Sciatic nerve (tissue), 2 donors: ENCODE measurements at regions not wholly inside any gene's neighbourhood (a gene's known extent, or its start where the extent isn't known, plus 50 kb on each side); places are given as distances from the start of the nearest gene placed in this dataset.
"Not testable (repeated sequence)": the region's sequence is repeated elsewhere in the genome, so short reads cannot be mapped to it uniquely, and the experiment has no call there.

Experiments used
- ATAC-seq: fragments of 200-7000 bp; cut with Tn5 transposase; one replicate; pipeline ENCODE4 v1.9.1; 2020; ENCODE audit warnings: mild to moderate bottlenecking, moderate library complexity
- DNase-seq: peaks from one replicate; pipeline ENCODE4 v3.0.0-alpha.2; 2020; ENCODE audit warnings: low spot score
- intact Hi-C: fragments of 100-400 bp; cut with DNase I; formaldehyde crosslinking; loops from one replicate; pipeline ENCODE4 v1.14.2; 2022
- donor health status: DM: no; HTN: no; CAD: no.
- donor health status: DM: no; HTN: no; CAD: no.

- DNase-seq = no peak
- intact Hi-C loops = no loop called here
- ATAC-seq = no peak
These were observed 55.7 kb upstream of the FAT3 start for GRCh38 chr11:92168936-92169335.

DNA sequence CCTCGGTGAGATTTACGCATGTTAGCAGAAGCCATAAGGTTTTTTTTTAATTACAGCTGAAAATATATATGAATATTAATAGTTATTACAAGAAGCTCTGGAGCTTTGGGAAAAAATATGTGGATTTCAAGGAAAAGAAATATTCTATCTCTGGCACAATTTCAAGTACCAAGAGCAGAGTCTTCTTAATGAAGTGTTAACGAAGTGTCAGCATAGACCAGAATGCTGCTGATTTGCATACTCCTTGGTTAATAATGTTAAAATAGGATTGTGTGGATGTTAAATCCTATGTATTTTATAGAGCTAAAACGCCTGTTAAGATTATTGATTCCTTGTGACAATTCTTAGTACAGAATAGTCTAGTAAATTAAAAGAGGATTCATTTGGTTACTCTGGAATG, 57.0 kb upstream of the FAT3 start:
- intact Hi-C loops = no loop called here
- ATAC-seq = no peak
- DNase-seq = no peak

DNA sequence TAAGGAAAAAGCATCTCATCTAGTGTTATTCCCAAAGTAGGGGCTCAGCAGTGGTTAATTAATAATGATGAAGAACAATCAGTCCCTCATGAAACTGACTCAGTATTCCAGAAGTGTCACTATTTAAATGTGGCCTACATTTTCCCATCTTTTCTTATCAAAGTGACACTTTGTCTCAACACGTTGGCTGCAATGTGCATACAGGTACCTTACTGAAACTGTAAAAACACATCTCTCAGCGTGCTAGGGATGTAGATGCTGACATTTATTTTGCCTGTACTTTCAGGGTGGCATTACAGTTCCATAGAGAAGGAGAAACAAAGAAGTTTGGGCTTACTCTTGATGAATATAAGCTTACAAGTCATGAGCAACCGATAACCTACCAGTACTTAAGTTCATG, 58.3 kb upstream of the FAT3 start:
- intact Hi-C loops = no loop called here
- ATAC-seq (no peak), DNase-seq (no peak)

DNA sequence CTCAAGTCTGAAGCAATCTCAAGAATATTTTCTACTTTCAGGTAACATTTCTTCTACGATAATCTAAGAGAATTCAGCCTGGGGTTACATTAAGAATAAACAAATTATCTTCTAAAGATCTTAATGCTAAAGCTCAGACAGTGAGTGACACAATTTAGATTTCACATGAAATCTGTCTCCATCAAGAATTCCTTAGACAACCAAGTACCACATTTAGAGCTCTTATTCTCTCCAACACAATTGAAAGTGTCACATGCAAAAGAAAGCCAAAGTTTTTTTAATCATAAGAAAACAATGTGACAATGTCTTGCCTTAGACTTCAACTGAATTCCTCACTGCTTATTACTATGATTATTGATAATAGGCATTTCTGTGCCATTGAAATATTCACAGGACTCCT, 60.7 kb upstream of the FAT3 start:
- no peak for ATAC-seq
- DNase-seq = no peak
- intact Hi-C loops = no loop called here

GRCh38 chr11:92162776-92163175, 61.8 kb upstream of the FAT3 start:
- no peak for ATAC-seq
- intact Hi-C loops = no loop called here
- DNase-seq = no peak

- intact Hi-C loops = no loop called here
- DNase-seq (no peak), ATAC-seq (no peak)
These were observed 64.7 kb upstream of the FAT3 start for GRCh38 chr11:92159931-92160330.

GRCh38 chr11:92157390-92157789, 67.2 kb upstream of the FAT3 start:
- intact Hi-C loops, ATAC-seq, DNase-seq: not testable (repeated sequence)

GRCh38 chr11:92154611-92155010, 70.0 kb upstream of the FAT3 start:
- ATAC-seq (no peak), DNase-seq (no peak)
- intact Hi-C loops = no loop called here

DNA sequence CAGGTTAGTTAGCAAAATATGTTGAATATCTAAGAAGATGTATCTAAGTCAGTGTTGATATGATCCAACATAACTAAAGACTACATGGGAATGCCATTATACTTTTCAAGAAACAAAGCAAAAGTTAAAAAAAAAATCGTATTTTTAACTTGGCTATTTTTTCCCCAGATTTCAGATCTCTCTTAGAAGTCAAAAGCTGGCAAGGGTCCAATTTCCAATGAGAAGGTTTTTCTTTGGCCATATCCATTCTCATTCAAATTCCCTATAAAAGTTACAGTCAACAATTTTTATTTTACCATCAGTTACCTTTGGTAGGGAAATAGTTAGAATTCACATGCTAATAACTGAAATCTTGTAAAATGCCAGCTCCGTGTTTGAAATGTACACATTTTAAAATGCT, 70.5 kb upstream of the FAT3 start:
- no peak for ATAC-seq
- intact Hi-C loops = no loop called here

GRCh38 chr11:92153542-92153941, 71.1 kb upstream of the FAT3 start:
- no peak for DNase-seq
- ATAC-seq = no peak
- intact Hi-C loops = no loop called here

More for the DNA sequence above, 70.5 kb upstream of the FAT3 start:
- no peak for DNase-seq

- intact Hi-C loops = no loop called here
- no peak for ATAC-seq
- no peak for DNase-seq
These were observed 72.4 kb upstream of the FAT3 start for GRCh38 chr11:92152245-92152644.

GRCh38 chr11:92149996-92150395, 74.6 kb upstream of the FAT3 start:
- ATAC-seq = no peak
- no peak for DNase-seq
- intact Hi-C loops = no loop called here

DNA sequence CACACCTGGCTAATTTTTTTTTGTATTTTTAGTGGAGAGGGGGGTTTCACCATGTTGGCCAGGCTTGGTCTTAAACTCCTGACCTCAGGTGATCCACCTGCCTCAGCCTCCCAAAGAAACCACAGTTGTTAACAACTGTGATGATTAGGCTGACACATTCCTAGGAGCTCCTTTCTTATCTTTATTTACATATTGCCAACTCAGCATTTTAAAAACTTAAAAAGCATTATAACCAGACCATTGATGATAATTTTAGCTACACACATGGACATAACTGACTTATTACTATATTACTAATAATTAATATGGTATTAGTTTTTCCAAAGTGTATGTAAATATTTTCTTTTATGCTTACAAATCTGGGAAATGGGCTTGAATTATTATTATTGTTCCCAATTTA, 82.9 kb upstream of the FAT3 start:
- no peak for ATAC-seq
- intact Hi-C loops = no loop called here
- no peak for DNase-seq

GRCh38 chr11:92141159-92141558, 83.5 kb upstream of the FAT3 start:
- intact Hi-C loops = no loop called here
- DNase-seq (no peak), ATAC-seq (no peak)

DNA sequence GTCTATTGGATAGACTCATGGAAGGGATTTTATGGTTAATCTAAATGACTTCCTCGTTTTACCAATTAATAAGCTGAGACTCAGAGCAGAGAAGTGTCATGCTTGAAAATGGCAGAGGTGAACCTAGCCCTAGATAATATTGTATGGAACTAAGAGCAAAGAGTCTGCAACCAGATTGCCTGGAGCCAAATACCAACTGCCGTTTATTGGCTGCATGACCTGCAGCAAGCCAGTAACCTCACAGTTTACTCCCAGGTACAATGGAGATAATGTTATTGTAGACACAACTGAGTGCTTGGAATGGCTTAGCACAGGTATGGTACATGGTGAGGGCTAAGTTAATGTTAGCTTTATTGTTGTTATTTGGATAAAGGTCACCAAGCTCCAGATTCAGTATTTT, 84.6 kb upstream of the FAT3 start:
- intact Hi-C loops = no loop called here
- DNase-seq (no peak), ATAC-seq (no peak)

GRCh38 chr11:92138296-92138695, 86.3 kb upstream of the FAT3 start:
- no peak for DNase-seq
- intact Hi-C loops = no loop called here
- no peak for ATAC-seq

DNA sequence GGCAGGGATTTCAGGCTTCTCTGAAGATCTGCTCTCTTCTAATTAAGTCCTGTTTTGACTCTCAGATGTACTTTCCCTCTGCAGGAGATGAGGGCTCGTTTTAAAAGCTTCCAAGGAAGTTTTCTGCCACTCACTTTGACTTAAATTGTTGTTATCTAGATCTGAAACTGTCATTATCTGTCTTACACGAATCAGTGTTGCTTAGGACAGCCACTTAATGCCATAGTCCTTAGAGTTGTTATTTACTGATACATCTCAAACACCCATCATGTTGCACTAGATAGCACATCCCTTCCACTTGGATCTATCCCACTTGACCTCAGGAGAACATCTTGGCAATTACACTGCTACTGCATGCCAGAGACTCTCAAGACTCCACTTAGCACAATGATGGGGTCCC, 86.9 kb upstream of the FAT3 start:
- ATAC-seq = no peak
- no peak for DNase-seq
- intact Hi-C loops = no loop called here

DNA sequence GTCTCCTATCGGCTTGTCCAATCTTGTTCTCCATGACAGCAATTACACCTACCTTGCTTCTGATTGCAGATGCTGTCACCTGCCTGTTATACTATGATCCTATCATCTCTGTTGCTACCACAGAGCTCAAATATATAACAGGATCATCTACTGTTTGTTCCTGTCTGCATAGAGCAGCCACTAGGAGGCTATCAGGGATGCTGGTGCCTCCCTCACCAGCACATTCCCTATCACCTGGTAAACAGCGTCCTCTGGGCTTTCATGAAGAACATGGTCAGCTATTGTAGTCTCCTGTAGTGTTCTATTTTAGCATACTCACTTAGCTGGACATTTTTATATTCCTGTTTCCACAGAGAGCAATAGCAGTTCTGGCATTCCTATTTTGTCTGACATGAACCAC, 87.8 kb upstream of the FAT3 start:
- ATAC-seq (no peak), DNase-seq (no peak)
- intact Hi-C loops = no loop called here

GRCh38 chr11:92131289-92131865, 93.2 kb upstream of the FAT3 start:
- ATAC-seq (no peak), DNase-seq (no peak)
- intact Hi-C loops = no loop called here

DNA sequence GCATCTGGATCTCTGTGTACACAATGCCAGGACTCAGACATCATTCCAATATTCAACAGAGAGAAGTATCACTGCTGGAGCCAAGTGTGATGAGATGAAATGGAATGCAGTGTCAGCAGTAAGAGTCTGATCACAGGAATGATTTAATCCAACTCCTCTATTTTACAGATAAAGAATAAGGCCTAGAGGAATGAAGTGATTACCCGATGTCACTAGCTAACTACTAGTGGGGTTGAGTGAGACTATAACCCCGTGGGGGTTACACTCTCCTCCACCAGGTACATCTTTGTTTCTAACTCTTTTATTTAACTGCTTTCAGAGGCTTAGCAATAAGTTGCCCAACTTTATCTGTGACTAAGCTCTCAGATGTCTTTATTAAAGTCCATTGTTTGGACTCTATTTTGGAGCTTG, 94.2 kb upstream of the FAT3 start:
- no peak for DNase-seq
- ATAC-seq = no peak
- intact Hi-C loops = no loop called here

DNA sequence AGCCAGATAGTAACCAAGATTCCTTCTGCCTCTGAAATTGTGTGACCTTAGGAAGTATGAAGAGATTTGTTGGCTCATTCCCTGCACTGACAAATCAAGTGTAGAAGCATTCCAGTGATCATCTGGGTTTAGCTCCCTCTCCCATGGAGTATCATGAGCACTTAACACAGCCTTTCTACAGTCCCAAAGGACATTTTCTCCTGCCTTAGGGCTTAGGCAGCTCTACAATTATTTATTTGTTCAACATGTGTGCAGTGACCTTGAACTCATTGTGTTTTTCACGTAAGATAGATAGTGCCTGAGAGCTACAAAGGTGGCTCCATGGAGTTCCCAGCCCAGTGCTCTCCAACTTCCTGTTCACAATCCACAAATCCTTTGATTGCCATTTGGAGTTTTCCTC, 94.8 kb upstream of the FAT3 start:
- intact Hi-C loops = no loop called here
- no peak for ATAC-seq
- DNase-seq = no peak

- intact Hi-C loops = no loop called here
- DNase-seq (no peak), ATAC-seq (no peak)
These were observed 96.6 kb upstream of the FAT3 start for GRCh38 chr11:92128026-92128425.
